NCI-H446 treated with DMSO at 0.1 percent for 48 hours (cell line): ENCODE measurements at regions not wholly inside any gene's neighbourhood (a gene's known extent, or its start where the extent isn't known, plus 50 kb on each side); places are given as distances from the start of the nearest gene placed in this dataset.
A peak's percentile ranks its signal among the peaks of the same experiment; 100 is the strongest.

ENCODE experiments used
- DNase-seq: peaks from one replicate; lab custom pipeline; 2025; lab: John Stamatoyannopoulos, UW

DNA sequence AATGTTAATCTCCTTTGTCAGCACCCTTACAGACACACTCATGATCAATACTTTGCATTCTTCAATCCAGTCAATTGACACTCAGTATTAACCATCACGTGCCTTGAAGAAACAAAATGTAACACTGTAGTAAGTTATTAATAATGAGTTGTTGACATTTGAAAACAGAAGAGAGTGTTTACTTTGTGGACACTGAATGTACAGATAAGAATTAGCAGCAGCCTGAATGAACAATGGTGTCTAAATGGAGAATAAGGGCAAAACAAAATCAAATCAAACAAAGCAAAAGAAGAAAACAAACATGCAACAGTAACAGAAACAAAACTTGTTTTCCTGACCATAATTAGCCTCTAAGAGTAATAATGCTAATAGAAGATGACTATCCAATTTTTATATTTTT, 1191.1 kb upstream of the MIR17HG start:
- no peak for DNase-seq

DNA sequence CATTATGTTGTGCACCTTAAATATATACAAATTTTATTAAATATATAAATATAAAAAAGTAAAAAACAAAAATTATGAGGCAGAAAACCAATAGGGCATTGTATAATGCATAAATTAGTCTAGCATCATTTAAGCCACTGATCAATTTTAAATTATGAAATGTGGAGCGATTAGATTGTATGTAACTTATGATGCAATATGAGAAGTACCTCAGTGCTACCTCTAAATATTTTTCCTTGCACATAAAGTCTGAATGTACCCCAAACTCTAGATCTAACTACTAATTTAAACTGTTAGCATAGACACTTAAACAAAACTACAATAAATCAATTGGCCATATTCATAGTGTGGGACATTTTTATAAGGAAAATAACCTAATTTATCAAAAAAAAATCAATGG, 1178.5 kb upstream of the MIR17HG start:
- no peak for DNase-seq

DNA sequence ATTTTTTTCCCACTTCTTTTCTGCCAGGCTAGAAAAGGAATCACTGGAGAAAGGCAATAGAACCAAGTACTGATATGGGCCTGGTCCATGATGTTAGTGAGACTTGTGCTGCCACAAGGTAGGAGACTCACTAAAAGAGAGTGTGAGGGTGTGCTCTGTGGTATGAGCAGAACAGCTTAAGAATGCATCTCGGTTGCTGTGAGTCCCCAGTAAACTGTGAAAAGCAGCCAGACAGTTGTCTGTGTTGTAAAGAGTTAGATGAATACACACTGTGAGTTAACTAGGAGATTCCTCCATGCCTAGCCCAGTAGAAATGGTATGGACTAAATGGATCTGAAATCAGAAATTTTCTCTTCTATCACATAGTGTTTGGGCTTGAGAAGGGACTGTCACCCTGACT, 1177.3 kb upstream of the MIR17HG start:
- no peak for DNase-seq

GRCh38 chr13:90171649-90172048, 1175.8 kb upstream of the MIR17HG start:
- DNase-seq, result no peak

DNA sequence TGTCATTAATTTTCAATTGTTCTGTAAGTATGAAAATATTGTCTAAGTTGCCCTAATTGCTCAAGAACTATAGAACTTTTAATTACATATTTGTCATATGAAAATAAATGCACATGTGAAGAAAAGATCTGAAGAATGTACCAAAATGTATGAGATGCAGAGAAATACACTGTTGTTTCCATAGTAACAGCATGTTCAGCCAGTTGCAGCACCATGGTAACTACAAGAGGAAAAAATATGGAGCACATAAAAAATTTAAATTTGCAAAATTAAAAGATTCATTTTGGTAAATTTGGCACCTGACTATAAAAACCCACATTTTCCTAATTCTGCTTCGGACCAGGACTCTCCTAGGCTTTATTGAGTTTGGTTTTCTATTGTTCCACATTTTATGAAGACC, 1170.0 kb upstream of the MIR17HG start:
- no peak for DNase-seq

GRCh38 chr13:90184355-90184754, 1163.1 kb upstream of the MIR17HG start:
- no peak for DNase-seq

- DNase-seq, result no peak
These were observed 1161.8 kb upstream of the MIR17HG start for GRCh38 chr13:90185734-90186133.

GRCh38 chr13:90187478-90188350, 1159.8 kb upstream of the MIR17HG start:
- DNase-seq, result peak; percentile 9

- DNase-seq, result no peak
These were observed 1159.2 kb upstream of the MIR17HG start for GRCh38 chr13:90188351-90188636.

GRCh38 chr13:90197722-90198121, 1149.8 kb upstream of the MIR17HG start:
- DNase-seq, result no peak

- DNase-seq, result no peak
These were observed 1146.3 kb upstream of the MIR17HG start for GRCh38 chr13:90201202-90201601.

DNA sequence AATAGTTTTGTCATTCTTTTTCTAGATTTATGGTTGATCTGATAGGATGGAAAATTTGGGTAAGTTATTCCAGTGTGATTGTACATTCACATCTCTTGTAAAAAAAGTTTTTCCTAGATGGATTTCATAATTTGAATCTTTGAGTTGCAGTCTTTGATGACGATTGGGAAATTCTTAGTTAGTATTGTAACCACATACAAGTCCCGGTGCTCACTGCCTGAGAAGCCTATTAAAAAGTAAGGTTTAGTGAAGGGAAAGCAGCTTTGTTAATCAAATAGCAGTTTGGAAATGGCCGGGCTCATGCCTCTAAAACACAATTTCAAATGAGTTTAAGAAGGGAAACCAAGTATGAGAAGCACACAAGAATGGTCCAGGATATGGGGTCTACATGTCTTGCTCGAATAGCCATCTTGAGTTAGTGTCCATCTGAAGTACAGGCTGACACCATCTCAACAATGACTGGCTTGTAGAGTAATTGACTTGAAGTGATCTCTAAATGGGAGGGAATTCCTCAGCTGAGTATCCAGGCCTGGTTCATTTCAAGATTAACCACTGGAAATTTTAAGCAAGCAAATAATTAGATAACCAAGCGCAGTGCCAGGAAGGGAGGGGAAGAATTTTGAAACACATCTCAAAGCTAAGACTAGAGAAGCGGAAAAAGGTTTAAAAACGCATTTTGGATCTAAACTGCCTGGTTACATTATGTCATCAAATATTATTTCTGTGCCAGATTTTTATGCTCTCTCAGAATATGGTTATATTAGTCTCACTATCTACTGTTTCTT, 1145.6 kb upstream of the MIR17HG start:
- DNase-seq, result no peak

GRCh38 chr13:90205081-90205480, 1142.4 kb upstream of the MIR17HG start:
- no peak for DNase-seq

DNA sequence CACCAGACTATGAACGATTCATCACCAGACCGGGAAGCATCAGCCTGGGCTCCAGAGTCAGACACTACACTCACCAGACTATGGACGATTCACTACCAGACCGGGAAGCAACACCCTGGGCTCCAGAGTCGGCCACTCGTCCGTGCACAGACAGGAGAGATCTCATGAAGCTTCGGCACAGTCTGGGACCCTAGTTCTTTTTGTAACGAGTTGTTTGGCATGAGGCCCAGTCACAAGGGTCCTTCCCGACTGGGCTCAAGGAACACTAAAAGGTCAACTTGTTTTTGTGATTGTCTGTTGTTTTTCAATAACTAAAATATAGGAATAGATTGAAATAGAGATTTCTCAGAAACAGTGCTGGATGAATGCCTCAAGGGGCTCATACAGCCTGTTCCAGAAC, 1141.6 kb upstream of the MIR17HG start:
- no peak for DNase-seq

DNA sequence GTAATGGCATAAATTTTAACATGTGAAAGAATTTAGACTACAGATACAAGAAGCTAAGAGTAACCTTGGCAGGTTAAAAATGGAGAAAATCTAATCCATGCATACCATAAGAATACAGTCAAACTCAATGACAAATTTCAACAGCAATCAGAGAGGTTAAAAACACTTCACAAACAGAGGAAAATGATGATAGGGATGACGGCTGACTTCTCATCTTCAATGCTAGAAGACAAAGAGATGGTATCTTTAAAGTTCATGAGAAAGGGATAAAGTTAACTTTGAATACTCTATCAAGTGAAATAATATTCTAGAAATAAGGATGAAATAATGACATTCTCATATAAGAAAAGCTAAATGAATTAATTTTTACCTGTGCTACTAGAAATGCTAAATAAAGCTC, 1130.2 kb upstream of the MIR17HG start:
- no peak for DNase-seq

DNA sequence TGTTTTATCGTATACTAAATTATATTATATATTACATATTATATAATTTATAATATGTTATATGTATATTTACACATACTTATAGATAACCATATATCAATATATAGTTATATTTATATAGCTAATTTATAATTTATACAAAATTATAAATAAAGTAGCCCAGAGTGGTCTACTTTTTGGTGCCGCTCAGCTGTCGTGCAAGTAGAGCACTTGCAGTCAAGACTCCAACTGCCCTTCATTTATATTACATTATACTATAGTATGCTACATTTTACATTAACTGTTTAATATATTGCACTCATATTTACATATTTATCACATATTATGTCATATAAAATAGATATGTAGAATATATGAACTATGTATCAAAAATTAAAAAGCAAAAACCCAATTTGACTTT, 1124.7 kb upstream of the MIR17HG start:
- DNase-seq, result no peak

- DNase-seq, result no peak
These were observed 1117.2 kb upstream of the MIR17HG start for GRCh38 chr13:90230311-90230710.

DNA sequence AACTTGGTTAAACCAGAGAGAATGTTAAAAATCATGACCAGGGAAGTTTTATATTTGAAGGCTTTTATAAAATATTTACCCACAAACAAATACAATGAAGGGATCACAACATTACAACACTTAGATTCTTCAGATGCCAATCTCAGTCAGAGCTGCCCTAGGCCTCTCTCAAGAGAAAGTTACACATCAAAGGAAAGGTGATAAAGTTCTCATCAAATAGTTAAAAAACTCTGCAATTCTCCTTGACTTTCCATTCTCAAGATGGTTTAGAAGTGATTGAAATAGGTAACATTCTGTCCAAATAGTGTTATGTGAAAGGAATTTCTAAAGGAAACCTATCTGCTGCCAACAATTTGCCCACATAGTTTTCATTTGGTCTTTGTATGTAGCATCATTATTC, 1115.2 kb upstream of the MIR17HG start:
- no peak for DNase-seq

GRCh38 chr13:90233933-90234672, 1113.4 kb upstream of the MIR17HG start:
- DNase-seq, result no peak

DNA sequence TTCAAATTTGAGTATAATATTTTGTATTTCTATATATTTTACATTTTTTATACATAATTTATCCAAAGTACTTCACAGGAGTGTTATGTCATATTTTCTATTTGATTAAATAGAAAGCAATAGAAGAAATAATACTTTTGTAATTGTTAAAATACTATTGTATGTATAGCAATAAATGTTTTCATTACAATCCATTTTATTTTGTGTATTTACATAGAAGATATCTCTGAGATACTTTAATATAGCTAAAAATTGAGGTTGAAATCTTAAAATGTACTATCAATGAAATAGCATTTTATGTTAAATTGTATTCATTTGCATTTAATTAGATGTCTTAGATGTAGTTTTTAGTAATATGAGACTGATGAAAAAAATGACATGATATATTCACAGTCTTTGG, 1109.6 kb upstream of the MIR17HG start:
- DNase-seq, result no peak

- no peak for DNase-seq
These were observed 1109.1 kb upstream of the MIR17HG start for GRCh38 chr13:90238413-90238812.

DNA sequence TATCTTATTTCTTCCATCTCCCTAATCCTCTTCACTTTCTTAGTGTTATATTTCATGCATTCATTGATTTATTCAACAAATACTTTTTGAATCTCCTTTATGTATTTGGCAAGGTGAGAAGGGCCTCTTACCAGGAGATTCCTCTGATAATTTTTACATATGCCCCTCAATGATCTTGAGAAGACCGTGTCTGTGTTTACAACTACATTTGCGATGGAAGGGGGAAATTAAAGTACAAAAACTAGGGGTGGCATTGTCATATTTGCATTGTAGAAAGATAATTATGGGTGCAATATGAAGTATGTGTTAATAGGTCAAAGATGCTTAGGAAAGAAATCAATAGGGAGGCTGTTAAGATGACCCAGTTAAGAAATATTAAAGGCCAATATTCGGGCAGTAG, 1108.4 kb upstream of the MIR17HG start:
- DNase-seq, result no peak

DNA sequence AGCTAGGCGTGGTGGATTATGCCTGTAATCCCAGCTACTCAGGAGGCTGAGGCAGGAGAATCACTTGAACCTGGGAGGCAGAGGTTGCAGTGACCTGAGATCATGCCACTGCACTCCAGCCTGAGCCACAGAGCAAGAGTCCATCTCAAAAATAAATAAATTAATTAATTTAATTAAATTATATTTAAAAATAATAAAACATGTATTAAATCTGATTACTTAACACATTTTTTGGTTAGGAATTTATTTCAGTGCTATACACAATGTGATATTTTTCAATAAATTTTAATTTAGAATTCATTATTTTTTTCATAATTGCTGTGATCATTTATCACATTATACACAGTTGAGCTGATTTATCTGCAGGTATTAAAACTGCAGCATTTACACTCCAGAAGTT, 1101.5 kb upstream of the MIR17HG start:
- DNase-seq, result no peak
